GM21390 (cell line): ENCODE measurements at regions not wholly inside any gene's neighbourhood (a gene's known extent, or its start where the extent isn't known, plus 50 kb on each side); places are given as distances from the start of the nearest gene placed in this dataset.

ENCODE experiments used
- ATAC-seq: cut with Tn5 transposase; IDR thresholded peaks from one replicate; pipeline ENCODE4 v1.9.1; 2021; ENCODE audit not compliant: unreplicated experiment

GRCh38 chr4:156656896-156657295 is 314.7 kb downstream of the PDGFC start:
- ATAC-seq: no peak

- ATAC-seq: no peak
Observed at GRCh38 chr4:156654410-156654809, 317.2 kb downstream of the PDGFC start.

GRCh38 chr4:156643826-156644225 is 327.8 kb downstream of the PDGFC start:
- no peak for ATAC-seq

GRCh38 chr4:156642161-156642560 is 329.4 kb downstream of the PDGFC start:
- ATAC-seq: no peak

GRCh38 chr4:156638925-156639605 is 332.5 kb downstream of the PDGFC start:
- no peak for ATAC-seq

- ATAC-seq: no peak
Observed at GRCh38 chr4:156638334-156638733, 333.3 kb downstream of the PDGFC start.

- ATAC-seq: no peak
Observed at GRCh38 chr4:156636381-156636780, 335.2 kb downstream of the PDGFC start.

- ATAC-seq: no peak
Observed at GRCh38 chr4:156635051-156635450, 336.5 kb downstream of the PDGFC start.

- ATAC-seq: no peak
Observed at GRCh38 chr4:156634612-156635011, 337.0 kb downstream of the PDGFC start.

- no peak for ATAC-seq
Observed at GRCh38 chr4:156633847-156634246, 337.8 kb downstream of the PDGFC start.

GRCh38 chr4:156628858-156629257 is 342.7 kb downstream of the PDGFC start:
- no peak for ATAC-seq

- ATAC-seq: no peak
Observed at GRCh38 chr4:156623376-156623775, 348.2 kb downstream of the PDGFC start.

- ATAC-seq: no peak
Observed at GRCh38 chr4:156620786-156621185, 350.8 kb downstream of the PDGFC start.

- ATAC-seq: no peak
Observed at GRCh38 chr4:156619154-156619934, 352.3 kb downstream of the PDGFC start.

GRCh38 chr4:156615066-156615531 is 356.5 kb downstream of the PDGFC start:
- ATAC-seq: no peak

GRCh38 chr4:156614536-156614935 is 357.1 kb downstream of the PDGFC start:
- ATAC-seq: no peak

- no peak for ATAC-seq
Observed at GRCh38 chr4:156609421-156609820, 362.2 kb downstream of the PDGFC start.

GRCh38 chr4:156608651-156609050 is 362.9 kb downstream of the PDGFC start:
- no peak for ATAC-seq

- ATAC-seq: no peak
Observed at GRCh38 chr4:156607478-156607857, 364.1 kb downstream of the PDGFC start.

GRCh38 chr4:156606554-156607477 is 364.8 kb downstream of the PDGFC start:
- ATAC-seq: no peak

- ATAC-seq: no peak
Observed at GRCh38 chr4:156598138-156598681, 373.4 kb downstream of the PDGFC start.
